HEK293 (cell line): ENCODE measurements at regions not wholly inside any gene's neighbourhood (a gene's known extent, or its start where the extent isn't known, plus 50 kb on each side); places are given as distances from the start of the nearest gene placed in this dataset.

Source experiments
- CTCF ChIA-PET: fragments of 350-600 bp; formaldehyde crosslinking; extraction: SDS; loops from one replicate; lab custom pipeline; 2021; ENCODE audit warnings: antibody characterized with exemption; lab: Yijun Ruan, JAX
- POLR2A ChIA-PET: fragments of 300-600 bp; formaldehyde crosslinking; extraction: SDS; loops from one replicate; lab custom pipeline; 2020; ENCODE audit warnings: antibody characterized with exemption, inconsistent platforms; lab: Yijun Ruan, JAX
- H3K27ac ChIP-seq: fragments of 200-500 bp; sonication (Bioruptor generic); 2 replicates; pipeline ENCODE4 v1.5.1; 2014; ENCODE audit warnings: low read depth, low read length, control low read depth, inconsistent platforms; ENCODE audit errors: extremely low read depth
- H3K36me3 ChIP-seq, 2 experiments: fragments of 200-500 bp in 1 of 2; sonication (Bioruptor generic) in 1 of 2; 1 replicate in 1 of 2; 2 replicates in 1 of 2; pipeline ENCODE4 v1.5.1; 2014 to 2017; ENCODE audit warnings: inconsistent platforms in 2 of 2, low read length in 2 of 2; ENCODE audit not compliant: control insufficient read depth in 2 of 2, insufficient read depth in 1 of 2
- H3K4me1 ChIP-seq: fragments of 200-500 bp; sonication (Bioruptor generic); 2 replicates; pipeline ENCODE4 v1.5.1; 2014; ENCODE audit warnings: mild to moderate bottlenecking, low read length, inconsistent platforms; ENCODE audit not compliant: control insufficient read depth, insufficient read depth
- H3K4me3 ChIP-seq: 2 replicates; pipeline ENCODE4 v1.5.1; 2011; ENCODE audit warnings: low read depth, mild to moderate bottlenecking, control low read depth, low read length, moderate library complexity
- H3K9me3 ChIP-seq: fragments of 200-500 bp; sonication (Bioruptor generic); 2 replicates; pipeline ENCODE4 v1.5.1; 2014; ENCODE audit warnings: low read depth, low read length, inconsistent platforms; ENCODE audit not compliant: control insufficient read depth, insufficient read depth
- AEBP2 ChIP-seq: fragments of 450-650 bp; formaldehyde crosslinking; IDR thresholded peaks from 2 replicates; pipeline ENCODE4 v1.5.1; 2016; ENCODE audit warnings: missing biosample characterization, missing genetic modification characterization, borderline replicate concordance
- BCL11A ChIP-seq: fragments of 450-650 bp; formaldehyde crosslinking; IDR thresholded peaks from 2 replicates; pipeline ENCODE4 v1.5.1; 2016; ENCODE audit warnings: low read depth, missing biosample characterization, missing genetic modification characterization
- GLI4 ChIP-seq: fragments of 450-650 bp; formaldehyde crosslinking; IDR thresholded peaks from 2 replicates; pipeline ENCODE4 v1.5.1; 2016; ENCODE audit warnings: missing biosample characterization, missing genetic modification characterization
- HOXA7 ChIP-seq: sonication (generic); formaldehyde crosslinking; IDR thresholded peaks from 2 replicates; pipeline ENCODE4 v1.8.1; 2022; ENCODE audit warnings: missing genetic modification reagents, borderline replicate concordance
- IKZF3 ChIP-seq: fragments of 450-650 bp; IDR thresholded peaks from 2 replicates; pipeline ENCODE4 v1.5.0; 2018; ENCODE audit warnings: missing biosample characterization, mild to moderate bottlenecking, missing genetic modification characterization, moderate library complexity
- PRDM2 ChIP-seq: fragments of 450-650 bp; formaldehyde crosslinking; IDR thresholded peaks from 2 replicates; pipeline ENCODE4 v1.5.1; 2016; ENCODE audit warnings: missing biosample characterization, missing genetic modification characterization, borderline replicate concordance
- PRDM6 ChIP-seq: fragments of 450-650 bp; formaldehyde crosslinking; IDR thresholded peaks from 2 replicates; pipeline ENCODE4 v1.5.1; 2017; ENCODE audit warnings: missing biosample characterization, missing genetic modification characterization
- RBAK ChIP-seq: fragments of 450-650 bp; formaldehyde crosslinking; IDR thresholded peaks from 2 replicates; pipeline ENCODE4 v1.5.1; 2016; ENCODE audit warnings: missing biosample characterization, missing genetic modification characterization
- SCRT1 ChIP-seq: fragments of 450-650 bp; formaldehyde crosslinking; IDR thresholded peaks from 2 replicates; pipeline ENCODE4 v1.5.1; 2016; ENCODE audit warnings: missing biosample characterization, missing genetic modification characterization, borderline replicate concordance
- SP3 ChIP-seq: fragments of 450-650 bp; formaldehyde crosslinking; IDR thresholded peaks from 2 replicates; pipeline ENCODE4 v1.5.1; 2016; ENCODE audit warnings: missing biosample characterization, missing genetic modification characterization
- WT1 ChIP-seq: fragments of 450-650 bp; formaldehyde crosslinking; IDR thresholded peaks from 2 replicates; pipeline ENCODE4 v1.5.1; 2016; ENCODE audit warnings: missing biosample characterization, missing genetic modification characterization
- ZBTB11 ChIP-seq: fragments of 450-650 bp; formaldehyde crosslinking; conservative IDR thresholded peaks from 2 replicates; pipeline ENCODE4 v1.5.1; 2016; ENCODE audit warnings: low read depth, missing biosample characterization, missing genetic modification characterization
- ZBTB17 ChIP-seq: fragments of 450-650 bp; formaldehyde crosslinking; IDR thresholded peaks from 2 replicates; pipeline ENCODE4 v1.5.1; 2016; ENCODE audit warnings: missing biosample characterization, missing genetic modification characterization
- ZBTB21 ChIP-seq: fragments of 450-650 bp; formaldehyde crosslinking; IDR thresholded peaks from 2 replicates; pipeline ENCODE4 v1.5.1; 2017; ENCODE audit warnings: missing biosample characterization, missing genetic modification characterization
- ZBTB7A ChIP-seq: fragments of 450-650 bp; formaldehyde crosslinking; IDR thresholded peaks from 2 replicates; pipeline ENCODE4 v1.5.1; 2016; ENCODE audit warnings: low read depth, missing biosample characterization, missing genetic modification characterization
- ZNF10 ChIP-seq: fragments of 450-650 bp; formaldehyde crosslinking; IDR thresholded peaks from 2 replicates; pipeline ENCODE4 v1.5.1; 2017; ENCODE audit warnings: missing biosample characterization, missing genetic modification characterization
- ZNF133 ChIP-seq: fragments of 450-650 bp; formaldehyde crosslinking; IDR thresholded peaks from 2 replicates; pipeline ENCODE4 v1.5.1; 2016; ENCODE audit warnings: missing biosample characterization, missing genetic modification characterization
- ZNF223 ChIP-seq: fragments of 450-650 bp; formaldehyde crosslinking; IDR thresholded peaks from 2 replicates; pipeline ENCODE4 v1.5.1; 2016; ENCODE audit warnings: missing biosample characterization, missing genetic modification characterization
- ZNF311 ChIP-seq: fragments of 450-650 bp; formaldehyde crosslinking; IDR thresholded peaks from 2 replicates; pipeline ENCODE4 v1.5.1; 2017; ENCODE audit warnings: missing biosample characterization, missing genetic modification characterization, borderline replicate concordance
- ZNF37A ChIP-seq: fragments of 450-650 bp; IDR thresholded peaks from 2 replicates; pipeline ENCODE4 v1.5.1; 2018; ENCODE audit warnings: missing biosample characterization, missing genetic modification characterization
- ZNF433 ChIP-seq: fragments of 450-650 bp; formaldehyde crosslinking; IDR thresholded peaks from 2 replicates; pipeline ENCODE4 v1.5.1; 2016; ENCODE audit warnings: missing biosample characterization, missing genetic modification characterization, low read depth
- ZNF560 ChIP-seq: fragments of 450-650 bp; formaldehyde crosslinking; IDR thresholded peaks from 2 replicates; pipeline ENCODE4 v1.5.1; 2017; ENCODE audit warnings: missing biosample characterization, missing genetic modification characterization, borderline replicate concordance
- ZNF561 ChIP-seq: fragments of 450-650 bp; IDR thresholded peaks from 2 replicates; pipeline ENCODE4 v1.5.1; 2018; ENCODE audit warnings: missing biosample characterization, missing genetic modification characterization, borderline replicate concordance
- ZNF629 ChIP-seq: fragments of 450-650 bp; formaldehyde crosslinking; IDR thresholded peaks from 2 replicates; pipeline ENCODE4 v1.5.1; 2017; ENCODE audit warnings: missing biosample characterization, missing genetic modification characterization
- ZNF660 ChIP-seq: fragments of 450-650 bp; IDR thresholded peaks from 2 replicates; pipeline ENCODE4 v1.5.1; 2018; ENCODE audit warnings: missing biosample characterization, mild to moderate bottlenecking, missing genetic modification characterization
- ZNF776 ChIP-seq: fragments of 450-650 bp; formaldehyde crosslinking; IDR thresholded peaks from 2 replicates; pipeline ENCODE4 v1.5.0; 2017; ENCODE audit warnings: missing biosample characterization, missing genetic modification characterization, borderline replicate concordance

- H3K36me3 ChIP-seq, result no peaks in the 10 kb centered on the region
- no peak overlapping the region; the same call in 1 of the 2 replicates for H3K27ac ChIP-seq
- ChIA-PET POLR2A (no interaction called here), CTCF (interaction anchor here (0.7 to 1.4 kb wide), 4 partner anchors 102 to 297 kb away, joined by 3 to 5 read pairs (median 4); no protein-coding TSS in a partner anchor)
- TF ChIP-seq SCRT1 (tag by site-specific recombination), result no peak
- TF ChIP-seq ZNF660 (tag by site-specific recombination), result no peak
- no peak for TF ChIP-seq IKZF3
- no peak for TF ChIP-seq ZNF561
- TF ChIP-seq ZNF133, result no peak
- no peak for TF ChIP-seq PRDM6 (tag by site-specific recombination)
- peak; percentile 56; the same call in 1 of the 2 replicates for TF ChIP-seq ZNF629 (tag by site-specific recombination)
- no peak for TF ChIP-seq SP3 (tag by site-specific recombination)
- no peak for TF ChIP-seq HOXA7
- TF ChIP-seq ZNF311 (tag by site-specific recombination), result no peak
- TF ChIP-seq RBAK (tag by site-specific recombination), result no peak
- TF ChIP-seq ZNF776 (tag by site-specific recombination), result no peak
- no peak for TF ChIP-seq ZNF37A (tag by site-specific recombination)
- no peak for TF ChIP-seq ZNF10 (tag by site-specific recombination)
- no peak for TF ChIP-seq ZBTB7A (tag by site-specific recombination)
- no peak for TF ChIP-seq ZNF433 (tag by site-specific recombination)
- 0 out of 2 replicates have a peak, but pooled peaks have one; percentile 27 for TF ChIP-seq WT1 (tag by site-specific recombination)
- 0 out of 2 replicates have a peak, but pooled peaks have one; percentile 39 for TF ChIP-seq ZBTB21 (tag by site-specific recombination)
- TF ChIP-seq ZNF223 (tag by site-specific recombination), result no peak
- no peak for TF ChIP-seq BCL11A (tag by site-specific recombination)
- no peak for TF ChIP-seq ZNF560 (tag by site-specific recombination)
- TF ChIP-seq GLI4 (tag by site-specific recombination), result no peak
- TF ChIP-seq ZBTB11 (tag by site-specific recombination), result no peak
- no peak for TF ChIP-seq PRDM2 (tag by site-specific recombination)
- no peak for TF ChIP-seq AEBP2 (tag by site-specific recombination)
- TF ChIP-seq ZBTB17 (tag by site-specific recombination), result no peak
- H3K9me3 ChIP-seq, result no peaks in the 10 kb centered on the region
- H3K4me3 ChIP-seq, result no peak overlapping the region
- peaks cover 14% of the 10 kb centered on the region for H3K4me1 ChIP-seq
Observed at GRCh38 chr11:122209619-122210366, 93.8 kb upstream of the BLID start.
